ENCODE measurements at regions not wholly inside any gene's neighbourhood (a gene's known extent, or its start where the extent isn't known, plus 50 kb on each side); places are given as distances from the start of the nearest gene placed in this dataset.

DNA sequence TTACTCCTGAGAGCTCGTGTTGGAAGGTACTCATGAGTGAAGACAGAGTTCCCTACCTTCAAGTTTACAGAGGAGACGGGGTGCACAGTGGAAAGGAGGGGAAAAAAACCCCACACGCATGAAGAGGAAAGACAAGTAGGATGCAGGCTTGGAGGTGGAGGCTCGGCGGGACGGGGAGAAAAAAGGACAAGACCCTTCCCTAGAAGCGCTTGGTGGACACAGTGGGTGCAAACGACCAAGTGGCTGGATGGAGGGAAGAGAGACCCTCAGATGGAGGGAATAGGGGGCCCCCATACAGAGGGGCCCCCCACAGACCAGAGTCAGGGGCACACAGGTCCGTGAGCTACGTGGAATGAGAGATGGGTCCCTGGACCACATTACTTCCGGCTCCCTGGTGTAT lies 380.1 kb downstream of the SHANK2 start:
- H4K20me1 ChIP-seq (ENCODE audit: insufficient read depth): no peaks in the 10 kb centered on the region
- H3K4me1 ChIP-seq (ENCODE audit: insufficient read depth): no peaks in the 10 kb centered on the region
- WGBS, 2 experiments (ENCODE audit: low coverage in 1 of 2, low lambda C conversion rate in 2 of 2, missing lambda C conversion rate in 2 of 2): 46 to 55% methylated on average over 11 of the region's 11 CpGs
- no peak overlapping the region for H3K4me2 ChIP-seq (ENCODE audit: unreplicated experiment)
- in situ Hi-C loops (cut with MboI): no loop called here
- no peak overlapping the region for H3K9ac ChIP-seq
- H3K27me3 ChIP-seq (replicated peaks; ENCODE audit: insufficient read depth): no peaks in the 10 kb centered on the region
- no peak overlapping the region for H2AFZ ChIP-seq
- H3K36me3 ChIP-seq (ENCODE audit: low read depth): no peaks in the 10 kb centered on the region
- H3K27ac ChIP-seq: no peak overlapping the region
- DNase-seq: no peak
- H3F3A ChIP-seq (ENCODE audit: insufficient read depth): no peaks in the 10 kb centered on the region
- no peaks in the 10 kb centered on the region for H3K9me3 ChIP-seq (ENCODE audit: low read depth)
- TF ChIP-seq EZH2 (IDR thresholded peaks at IDR 0.05; ENCODE audit: insufficient read depth, poor library complexity, severe bottlenecking) (no peak), EZH2phosphoT487 (IDR thresholded peaks at IDR 0.05; ENCODE audit: insufficient read depth, low read depth) (no peak)
- H3K9me2 ChIP-seq (ENCODE audit: insufficient read depth): no peaks in the 10 kb centered on the region
- H3K4me3 ChIP-seq: no peak overlapping the region
- no peaks in the 10 kb centered on the region for H3K79me2 ChIP-seq (ENCODE audit: insufficient read depth)

DNA sequence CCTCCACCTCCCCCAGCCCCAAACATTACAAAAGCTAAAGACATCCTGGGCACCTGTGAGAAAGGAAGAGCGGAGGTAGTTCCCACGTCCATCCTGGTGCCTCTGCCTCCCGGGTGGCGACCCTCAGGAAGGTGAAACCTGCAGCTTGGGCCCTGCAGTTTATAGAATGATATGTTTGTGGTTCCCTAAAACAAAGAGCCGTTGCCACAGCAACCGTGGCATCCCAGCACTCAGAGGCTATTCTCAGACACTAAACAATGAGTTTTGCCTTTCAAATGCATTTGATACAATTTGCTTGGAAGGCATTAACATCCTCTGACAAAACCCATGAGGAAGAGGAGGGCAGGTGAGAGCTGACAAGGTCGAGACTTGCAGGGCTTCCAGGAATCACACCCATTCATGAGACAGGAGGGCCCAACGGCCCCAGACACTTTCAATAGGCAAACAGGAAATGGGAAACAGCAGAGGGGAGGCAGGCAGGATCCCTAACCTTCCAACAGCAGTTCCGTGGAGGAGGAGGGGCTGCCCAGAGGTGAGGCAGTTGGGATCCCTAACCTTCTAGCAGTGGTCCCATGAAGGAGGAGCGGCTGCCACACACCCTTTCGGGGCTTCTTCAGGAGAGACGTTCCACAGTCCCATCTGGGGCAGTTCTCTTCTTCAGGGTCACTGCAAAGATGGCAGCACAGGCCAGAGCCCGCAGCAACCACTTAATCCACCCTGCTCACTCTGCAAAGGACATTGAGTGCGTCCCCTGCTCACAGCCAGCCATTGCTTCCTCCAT lies 379.2 kb downstream of the SHANK2 start:
- no peaks in the 10 kb centered on the region for H3K79me2 ChIP-seq (ENCODE audit: insufficient read depth)
- no peak overlapping the region for H2AFZ ChIP-seq
- in situ Hi-C loops (cut with MboI): no loop called here
- H3K9me3 ChIP-seq (ENCODE audit: low read depth): no peaks in the 10 kb centered on the region
- no peaks in the 10 kb centered on the region for H3K27me3 ChIP-seq (replicated peaks; ENCODE audit: insufficient read depth)
- H3K4me1 ChIP-seq (ENCODE audit: insufficient read depth): no peaks in the 10 kb centered on the region
- TF ChIP-seq EZH2phosphoT487 (IDR thresholded peaks at IDR 0.05; ENCODE audit: insufficient read depth, low read depth) (no peak), EZH2 (IDR thresholded peaks at IDR 0.05; ENCODE audit: insufficient read depth, poor library complexity, severe bottlenecking) (no peak)
- no peak overlapping the region for H3K4me3 ChIP-seq
- H3K9me2 ChIP-seq (ENCODE audit: insufficient read depth): no peaks in the 10 kb centered on the region
- H4K20me1 ChIP-seq (ENCODE audit: insufficient read depth): no peaks in the 10 kb centered on the region
- no peak for DNase-seq
- no peak overlapping the region for H3K27ac ChIP-seq
- H3F3A ChIP-seq (ENCODE audit: insufficient read depth): no peaks in the 10 kb centered on the region
- H3K36me3 ChIP-seq (ENCODE audit: low read depth): no peaks in the 10 kb centered on the region
- no peak overlapping the region for H3K4me2 ChIP-seq (ENCODE audit: unreplicated experiment)
- WGBS, 2 experiments (ENCODE audit: low coverage in 1 of 2, low lambda C conversion rate in 2 of 2, missing lambda C conversion rate in 2 of 2): 27% methylated on average over 14 of the region's 14 CpGs
- H3K9ac ChIP-seq: no peak overlapping the region

DNA sequence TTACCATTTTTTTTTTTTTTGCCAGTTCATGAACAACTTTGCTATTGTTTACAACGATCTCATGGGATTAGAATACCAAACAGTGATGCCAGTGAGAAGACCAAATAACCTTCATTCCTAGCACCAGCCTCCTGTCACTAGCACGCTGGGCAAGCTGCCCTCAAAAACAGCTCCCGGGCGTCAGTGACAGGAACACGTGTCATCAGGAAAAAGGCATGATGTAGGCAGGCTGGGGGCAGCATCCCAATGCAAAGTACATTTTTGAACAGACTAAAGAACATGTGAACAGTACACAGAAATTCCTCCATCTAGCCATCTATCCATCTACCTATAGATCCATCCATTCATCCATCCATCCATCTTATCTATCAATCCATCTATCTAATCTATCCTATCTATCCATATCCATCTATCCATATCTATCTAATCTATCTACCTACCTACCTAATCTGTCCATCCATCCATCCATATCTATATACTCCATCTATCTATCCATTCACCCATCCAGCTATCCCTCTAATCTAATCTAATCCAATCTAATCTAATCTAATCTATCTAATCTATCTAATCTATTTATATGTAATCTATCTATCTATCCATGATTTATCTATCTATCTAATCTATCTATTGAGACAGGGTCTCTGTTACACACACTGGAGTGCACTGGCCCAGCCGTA lies 378.5 kb downstream of the SHANK2 start:
- DNase-seq: no peak
- no peak for TF ChIP-seq EZH2 (IDR thresholded peaks at IDR 0.05; ENCODE audit: insufficient read depth, poor library complexity, severe bottlenecking)
- Histone ChIP-seq H3K27me3 (replicated peaks; ENCODE audit: insufficient read depth) (no peaks in the 10 kb centered on the region), H3K9ac (no peak overlapping the region), H3K27ac (no peak overlapping the region), H3K4me2 (ENCODE audit: unreplicated experiment) (no peak overlapping the region), H3K4me1 (ENCODE audit: insufficient read depth) (no peaks in the 10 kb centered on the region), H3K36me3 (ENCODE audit: low read depth) (no peaks in the 10 kb centered on the region), H4K20me1 (ENCODE audit: insufficient read depth) (no peaks in the 10 kb centered on the region), H3F3A (ENCODE audit: insufficient read depth) (no peaks in the 10 kb centered on the region), H2AFZ (no peak overlapping the region), H3K9me3 (ENCODE audit: low read depth) (no peaks in the 10 kb centered on the region), H3K79me2 (ENCODE audit: insufficient read depth) (no peaks in the 10 kb centered on the region), H3K4me3 (no peak overlapping the region), H3K9me2 (ENCODE audit: insufficient read depth) (no peaks in the 10 kb centered on the region)
- WGBS, 2 experiments (ENCODE audit: low coverage in 1 of 2, low lambda C conversion rate in 2 of 2, missing lambda C conversion rate in 2 of 2): 37 to 45% methylated on average over 6 of the region's 6 CpGs
- in situ Hi-C loops (cut with MboI): no loop called here

DNA sequence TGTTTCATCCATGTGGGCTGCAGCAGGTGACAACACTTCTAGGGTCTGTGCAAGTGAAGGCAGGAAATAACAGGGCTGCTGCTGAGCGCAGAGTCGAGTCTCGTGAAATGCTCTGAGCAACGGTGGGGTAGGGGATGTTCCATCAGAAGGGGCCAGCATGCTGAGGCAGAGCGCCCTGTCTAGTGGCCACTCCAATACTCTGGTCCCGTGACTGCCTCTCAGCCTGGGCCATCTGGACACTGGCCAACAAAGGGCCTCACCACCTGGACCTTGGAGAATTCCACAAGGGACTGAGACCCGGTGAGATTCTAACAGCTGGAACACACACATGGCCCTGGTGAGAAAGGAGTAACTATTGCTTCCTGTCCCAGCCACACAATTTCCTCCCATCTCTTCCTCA lies 375.7 kb downstream of the SHANK2 start:
- no peaks in the 10 kb centered on the region for H3K9me3 ChIP-seq (ENCODE audit: low read depth)
- H3K4me1 ChIP-seq (ENCODE audit: insufficient read depth): no peaks in the 10 kb centered on the region
- H3K9me2 ChIP-seq (ENCODE audit: insufficient read depth): no peaks in the 10 kb centered on the region
- H4K20me1 ChIP-seq (ENCODE audit: insufficient read depth): no peaks in the 10 kb centered on the region
- no peak for DNase-seq
- no peaks in the 10 kb centered on the region for H3K36me3 ChIP-seq (ENCODE audit: low read depth)
- no peaks in the 10 kb centered on the region for H3K79me2 ChIP-seq (ENCODE audit: insufficient read depth)
- H3K27ac ChIP-seq: no peak overlapping the region
- in situ Hi-C loops (cut with MboI): no loop called here
- WGBS, 2 experiments (ENCODE audit: low coverage in 1 of 2, low lambda C conversion rate in 2 of 2, missing lambda C conversion rate in 2 of 2): 45 to 54% methylated on average over 7 of the region's 7 CpGs
- H3K4me3 ChIP-seq: no peak overlapping the region
- no peak overlapping the region for H2AFZ ChIP-seq
- no peak overlapping the region for H3K4me2 ChIP-seq (ENCODE audit: unreplicated experiment)
- no peaks in the 10 kb centered on the region for H3F3A ChIP-seq (ENCODE audit: insufficient read depth)
- TF ChIP-seq EZH2 (IDR thresholded peaks at IDR 0.05; ENCODE audit: insufficient read depth, poor library complexity, severe bottlenecking) (no peak), EZH2phosphoT487 (IDR thresholded peaks at IDR 0.05; ENCODE audit: insufficient read depth, low read depth) (no peak)
- no peak overlapping the region for H3K9ac ChIP-seq
- H3K27me3 ChIP-seq (replicated peaks; ENCODE audit: insufficient read depth): no peaks in the 10 kb centered on the region

Measured in GM23248 (cell line).